GM18909 (cell line): ENCODE measurements at regions not wholly inside any gene's neighbourhood (a gene's known extent, or its start where the extent isn't known, plus 50 kb on each side); places are given as distances from the start of the nearest gene placed in this dataset.

Experiments
- ATAC-seq: cut with Tn5 transposase; IDR thresholded peaks from one replicate; pipeline ENCODE4 v1.9.1; 2021; ENCODE audit warnings: mild to moderate bottlenecking; ENCODE audit not compliant: unreplicated experiment, poor library complexity

DNA sequence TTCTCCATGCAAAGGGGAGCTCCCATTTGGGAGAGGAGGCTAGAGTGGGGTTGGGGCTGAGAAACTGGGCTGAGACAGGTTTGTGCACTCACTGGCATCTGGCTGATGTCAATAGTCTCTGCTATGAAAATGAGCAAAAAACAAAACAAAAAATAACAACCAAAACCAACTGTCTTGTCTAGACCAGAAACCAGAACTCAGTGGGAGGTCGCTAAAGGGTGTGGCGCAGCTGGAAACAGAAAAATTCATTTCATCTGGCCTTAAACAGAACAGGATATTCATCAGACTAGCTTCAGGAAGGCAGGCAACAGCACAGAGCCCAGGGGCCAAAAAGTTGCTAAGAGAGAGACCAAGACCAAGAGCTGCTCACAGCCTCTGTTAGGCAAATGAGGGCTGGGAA lies 126.1 kb downstream of the THNSL2 start:
- ATAC-seq: no peak

- no peak for ATAC-seq
These were observed 113.9 kb downstream of the THNSL2 start for GRCh38 chr2:88283886-88284592.

- no peak for ATAC-seq
These were observed 111.4 kb downstream of the THNSL2 start for GRCh38 chr2:88281302-88282217.

- no peak for ATAC-seq
These were observed 99.7 kb downstream of the THNSL2 start for GRCh38 chr2:88269836-88270235.

DNA sequence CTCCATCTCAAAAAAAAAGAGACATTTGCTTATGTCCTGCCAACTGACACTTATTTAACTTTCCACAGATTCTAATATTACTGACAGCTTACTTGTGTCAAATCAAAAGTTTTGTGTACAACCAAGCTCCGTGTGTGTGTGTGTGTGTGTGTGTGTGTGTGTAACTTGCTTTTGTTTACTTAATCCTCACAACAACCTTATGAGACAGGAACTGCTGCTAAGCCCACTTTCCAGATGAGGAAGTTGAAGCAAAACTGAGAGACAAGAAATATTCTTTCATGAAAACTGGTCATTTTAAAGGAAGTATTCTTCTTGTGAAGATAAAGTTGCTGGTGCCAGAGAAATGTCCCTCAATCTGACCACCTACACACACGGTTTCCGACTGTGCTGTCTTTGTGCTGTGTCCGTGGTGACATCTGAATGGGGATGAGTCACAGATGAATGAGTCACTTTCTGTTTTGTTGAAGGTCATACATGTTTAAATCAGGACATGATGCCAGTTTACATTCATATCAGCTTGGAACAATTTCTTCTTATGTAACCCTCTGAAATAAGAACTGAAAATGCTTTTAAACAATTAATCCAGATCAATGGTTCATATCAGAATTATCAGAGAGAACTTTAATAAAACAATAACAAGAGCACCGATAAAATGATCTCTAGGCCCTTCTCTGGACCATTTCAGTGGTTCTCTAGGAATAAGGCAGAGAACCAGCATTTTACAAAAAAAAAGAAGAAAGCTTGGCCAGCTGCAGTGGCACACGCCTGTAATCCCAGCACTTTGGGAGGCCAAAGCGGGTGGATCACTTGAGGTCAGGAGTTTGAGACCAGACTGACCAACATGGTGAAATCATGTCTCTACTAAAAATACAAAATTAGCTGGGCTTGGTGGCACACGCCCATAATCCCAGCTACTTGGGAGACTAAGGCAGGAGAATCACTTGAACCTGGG lies 95.5 kb downstream of the THNSL2 start:
- ATAC-seq: peak; percentile 90

- no peak for ATAC-seq
These were observed 93.7 kb downstream of the THNSL2 start for GRCh38 chr2:88263861-88264260.

GRCh38 chr2:88261725-88262124 lies 91.6 kb downstream of the THNSL2 start:
- no peak for ATAC-seq

DNA sequence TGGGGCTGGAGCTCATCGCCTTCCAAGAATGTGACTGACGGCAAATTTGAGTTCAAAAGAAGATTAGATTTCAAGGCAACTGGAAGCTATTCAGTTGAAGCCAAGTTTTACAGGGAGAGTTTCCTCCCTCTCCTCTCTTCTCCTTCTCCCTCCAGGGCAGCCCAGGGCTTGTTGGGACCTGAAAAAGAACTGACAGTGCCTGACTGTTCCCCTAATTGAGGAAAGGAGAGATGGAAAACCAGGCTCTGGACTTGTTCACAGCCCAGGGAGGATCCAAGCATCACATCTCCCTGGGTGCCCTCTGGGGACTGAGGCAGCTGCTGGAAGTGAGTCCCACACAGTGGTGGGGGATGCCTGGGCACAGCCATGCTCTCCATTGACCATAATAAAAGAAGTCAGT lies 88.1 kb downstream of the THNSL2 start:
- ATAC-seq: no peak

- ATAC-seq: no peak
These were observed 84.4 kb downstream of the THNSL2 start for GRCh38 chr2:88254437-88255091.

DNA sequence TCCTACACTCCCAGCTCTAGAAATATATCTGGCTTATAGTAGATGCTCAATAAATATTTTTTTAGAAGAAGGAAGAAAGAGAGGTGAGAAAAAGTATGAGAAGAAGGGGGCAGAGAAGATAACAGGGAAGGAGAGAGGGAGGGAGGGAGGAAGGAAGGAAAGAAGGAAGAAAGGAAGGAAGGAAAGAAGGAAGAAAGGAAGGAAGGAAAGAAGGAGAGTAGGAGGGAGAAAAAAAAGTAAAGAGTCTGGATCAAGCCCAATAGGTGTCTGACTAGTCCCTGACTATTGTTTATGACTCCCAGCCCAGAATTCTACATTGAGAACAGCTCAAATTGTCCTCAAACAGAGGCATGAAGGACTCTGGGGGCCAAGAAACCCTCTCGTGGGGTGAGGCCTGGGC lies 83.9 kb downstream of the THNSL2 start:
- no peak for ATAC-seq

GRCh38 chr2:88253375-88253774 lies 83.2 kb downstream of the THNSL2 start:
- ATAC-seq: no peak

- ATAC-seq: no peak
These were observed 82.5 kb downstream of the THNSL2 start for GRCh38 chr2:88252646-88253045.

- ATAC-seq: no peak
These were observed 82.0 kb downstream of the THNSL2 start for GRCh38 chr2:88252111-88252510.

DNA sequence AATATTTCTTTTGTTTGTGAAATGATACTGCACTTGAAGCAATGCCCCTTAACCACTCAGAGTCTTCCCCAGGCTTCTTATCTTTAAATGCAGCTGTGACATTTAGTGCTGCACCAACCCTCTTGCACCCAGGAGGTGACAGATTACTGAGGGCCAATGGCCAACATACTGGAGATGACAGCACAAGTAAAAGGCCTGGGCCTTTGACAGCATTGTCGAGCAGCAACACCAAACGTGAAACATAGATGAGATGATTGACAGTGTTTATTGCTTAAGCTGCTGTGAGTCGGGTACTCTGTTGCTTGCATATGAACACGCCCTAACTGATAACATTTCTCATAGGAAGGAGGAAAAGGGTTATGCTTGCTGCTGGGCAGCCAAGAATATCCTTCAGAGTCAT lies 80.3 kb downstream of the THNSL2 start:
- ATAC-seq: no peak

DNA sequence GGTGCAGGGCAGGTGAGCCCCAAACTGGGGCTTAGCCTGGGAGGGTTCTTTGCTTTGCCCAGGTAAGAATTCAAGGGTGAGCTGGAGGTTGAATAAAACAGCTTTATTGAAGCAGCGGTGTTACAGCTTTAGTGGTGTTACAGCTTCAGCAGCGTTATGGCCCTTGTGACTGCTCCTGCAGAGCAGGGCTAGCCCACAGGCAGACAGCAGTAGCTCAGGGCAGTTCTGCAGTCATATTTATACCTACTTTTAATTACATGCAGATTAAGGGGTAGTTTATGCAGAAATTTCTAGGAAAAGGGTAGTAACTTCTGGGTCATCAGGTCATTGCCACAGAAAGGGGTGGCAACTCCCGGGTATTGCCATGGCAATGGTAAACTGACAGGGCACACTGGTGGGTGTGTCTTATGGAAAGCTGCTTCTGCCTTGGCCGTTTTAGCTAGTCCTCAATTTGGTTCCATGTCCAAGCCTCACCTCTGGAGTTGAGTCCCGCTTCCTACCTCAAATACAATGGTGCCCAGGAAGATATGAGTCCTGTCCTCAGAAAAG lies 78.2 kb downstream of the THNSL2 start:
- ATAC-seq: no peak

GRCh38 chr2:88247531-88247930 lies 77.4 kb downstream of the THNSL2 start:
- no peak for ATAC-seq

DNA sequence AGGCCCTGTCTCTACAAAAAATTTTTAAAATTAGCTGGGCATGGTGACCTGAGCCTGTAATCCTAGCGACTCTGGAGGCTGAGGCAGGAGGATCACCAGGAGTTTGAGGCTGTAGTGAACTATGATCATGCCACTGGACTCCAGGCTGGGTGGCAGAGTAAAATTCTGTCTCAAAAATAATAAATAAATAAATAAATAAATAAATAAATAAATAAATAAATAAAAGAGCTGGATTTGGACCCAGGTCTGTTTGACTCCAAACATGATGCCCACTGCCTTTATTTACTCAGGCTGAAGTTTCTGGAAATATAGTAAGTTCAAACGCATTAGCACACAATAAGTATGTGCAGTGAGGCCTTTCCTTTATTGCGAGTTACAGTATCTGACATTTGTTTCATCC lies 75.0 kb downstream of the THNSL2 start:
- no peak for ATAC-seq

DNA sequence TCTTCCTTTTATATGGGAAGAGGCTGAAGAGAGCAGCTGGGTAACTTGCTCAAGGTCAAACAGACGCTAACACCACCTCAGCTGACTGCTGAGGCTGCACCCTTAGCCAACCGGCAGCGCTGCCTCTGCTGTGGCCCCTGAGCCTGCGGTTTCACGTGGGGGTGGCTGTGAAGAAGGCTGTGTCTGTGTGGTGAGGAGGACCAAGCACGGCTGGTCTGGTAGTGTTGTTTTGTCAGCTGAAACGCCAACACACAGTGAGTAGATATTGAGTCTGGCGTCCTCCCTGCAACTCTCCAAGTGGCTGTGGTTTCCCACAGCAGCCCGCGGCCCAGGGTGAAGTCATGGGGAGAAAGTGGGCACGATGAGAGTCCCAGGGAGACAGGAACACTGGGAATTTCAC lies 69.6 kb downstream of the THNSL2 start:
- no peak for ATAC-seq

DNA sequence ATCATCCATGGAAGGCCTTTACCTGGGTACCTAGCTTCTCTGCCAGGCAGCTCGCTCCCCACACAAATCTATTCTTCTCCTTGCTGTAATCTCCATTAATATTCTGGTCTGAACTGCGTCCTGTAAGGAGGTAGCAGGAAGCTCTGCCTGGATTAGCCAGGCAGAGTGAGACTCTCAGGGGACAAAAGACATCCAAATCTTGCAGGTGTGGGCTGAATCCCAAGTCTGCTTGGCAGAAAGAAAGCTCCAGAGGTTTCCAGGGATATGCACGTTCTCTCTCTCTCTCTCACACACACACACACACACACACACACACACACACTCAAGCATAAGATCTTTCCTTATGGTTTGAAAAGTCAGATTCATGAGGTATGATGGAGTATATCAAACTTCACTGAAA lies 66.5 kb downstream of the THNSL2 start:
- no peak for ATAC-seq
